ENCODE measurements at regions not wholly inside any gene's neighbourhood (a gene's known extent, or its start where the extent isn't known, plus 50 kb on each side); places are given as distances from the start of the nearest gene placed in this dataset.

DNA sequence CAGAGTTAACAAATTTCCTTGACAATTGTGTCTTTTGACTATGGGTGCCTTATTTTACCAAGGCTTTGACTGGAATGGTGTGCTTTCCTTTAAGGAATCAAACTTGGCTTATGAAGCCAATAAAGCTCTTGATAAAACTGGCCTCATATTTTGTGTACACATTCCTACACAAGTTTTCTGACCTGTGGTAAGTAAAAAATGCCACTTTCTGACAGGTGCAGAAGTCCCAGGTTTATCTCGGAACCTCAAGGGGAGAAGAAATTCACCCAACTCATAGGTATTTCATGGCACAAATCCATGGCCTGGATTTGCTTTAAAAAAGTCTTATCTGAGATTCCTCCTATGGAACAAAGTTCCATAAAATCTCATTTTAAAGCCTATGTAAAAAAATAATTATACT lies 880.6 kb upstream of the LRATD1 start:
- H3K4me3 ChIP-seq: no peak overlapping the region
- DNase-seq (ENCODE audit: low spot score): no peak
- H3K27ac ChIP-seq: no peak overlapping the region
- no peaks in the 10 kb centered on the region for H3K27me3 ChIP-seq
- TF ChIP-seq CTCF (IDR thresholded peaks at IDR 0.05): no peak
- no peaks in the 10 kb centered on the region for H3K36me3 ChIP-seq
- H3K4me1 ChIP-seq: no peaks in the 10 kb centered on the region
- peaks cover 0 to 7% of the 10 kb centered on the region in 2 donors for H3K9me3 ChIP-seq

- Histone ChIP-seq H3K27me3 (no peaks in the 10 kb centered on the region), H3K27ac (no peak overlapping the region), H3K4me1 (no peaks in the 10 kb centered on the region), H3K36me3 (no peaks in the 10 kb centered on the region), H3K4me3 (no peak overlapping the region), H3K9me3 (no peaks in the 10 kb centered on the region)
- no peak for TF ChIP-seq CTCF (IDR thresholded peaks at IDR 0.05)
- no peak for DNase-seq (ENCODE audit: low spot score)
These were observed 874.1 kb upstream of the LRATD1 start for GRCh38 chr2:13758412-13758811.

DNA sequence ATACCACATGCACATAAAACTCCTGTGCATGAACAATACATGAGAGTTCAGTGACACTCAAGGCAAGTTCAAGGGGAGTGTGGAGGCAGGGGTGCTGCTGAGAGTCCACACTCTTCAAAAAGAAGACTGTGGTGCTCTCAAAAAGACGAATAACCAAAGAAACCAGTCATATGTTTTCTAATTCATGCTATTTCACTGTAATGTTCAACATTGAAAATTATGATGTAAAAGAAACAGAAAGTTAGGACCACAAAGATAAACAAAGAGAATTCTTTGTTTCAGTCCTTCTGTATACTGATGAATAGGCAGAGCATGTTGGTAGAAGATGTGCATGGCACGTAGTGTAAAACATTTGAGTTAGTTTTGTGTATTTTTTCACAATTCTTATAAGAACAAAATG lies 864.2 kb upstream of the LRATD1 start:
- no peak overlapping the region for H3K4me3 ChIP-seq
- no peak for TF ChIP-seq CTCF (IDR thresholded peaks at IDR 0.05)
- no peaks in the 10 kb centered on the region for H3K27me3 ChIP-seq
- no peaks in the 10 kb centered on the region for H3K4me1 ChIP-seq
- no peaks in the 10 kb centered on the region for H3K36me3 ChIP-seq
- no peaks in the 10 kb centered on the region for H3K9me3 ChIP-seq
- no peak overlapping the region for H3K27ac ChIP-seq
- DNase-seq (ENCODE audit: low spot score): no peak

DNA sequence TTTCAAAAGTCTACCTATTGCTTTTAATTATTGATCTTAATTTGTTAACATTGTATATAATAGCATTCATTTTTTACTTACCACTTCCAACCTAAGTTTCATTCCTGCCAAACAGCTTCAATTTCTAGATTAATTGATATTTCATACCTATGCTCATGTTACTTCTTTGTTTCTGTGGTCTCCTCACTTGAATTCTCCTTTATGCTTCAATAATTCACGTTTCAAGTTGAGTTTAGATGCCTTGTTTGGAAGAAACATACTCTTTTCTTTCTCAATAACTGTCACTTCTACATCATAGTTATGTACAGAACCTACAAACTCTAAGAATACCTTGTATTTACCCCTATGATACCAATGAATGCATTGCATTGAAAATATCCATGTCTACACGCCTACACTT lies 862.2 kb upstream of the LRATD1 start:
- no peak overlapping the region for H3K27ac ChIP-seq
- TF ChIP-seq CTCF (IDR thresholded peaks at IDR 0.05): no peak
- H3K9me3 ChIP-seq: no peaks in the 10 kb centered on the region
- no peak for DNase-seq (ENCODE audit: low spot score)
- no peaks in the 10 kb centered on the region for H3K27me3 ChIP-seq
- H3K4me1 ChIP-seq: no peaks in the 10 kb centered on the region
- H3K36me3 ChIP-seq: no peaks in the 10 kb centered on the region
- no peak overlapping the region for H3K4me3 ChIP-seq

DNA sequence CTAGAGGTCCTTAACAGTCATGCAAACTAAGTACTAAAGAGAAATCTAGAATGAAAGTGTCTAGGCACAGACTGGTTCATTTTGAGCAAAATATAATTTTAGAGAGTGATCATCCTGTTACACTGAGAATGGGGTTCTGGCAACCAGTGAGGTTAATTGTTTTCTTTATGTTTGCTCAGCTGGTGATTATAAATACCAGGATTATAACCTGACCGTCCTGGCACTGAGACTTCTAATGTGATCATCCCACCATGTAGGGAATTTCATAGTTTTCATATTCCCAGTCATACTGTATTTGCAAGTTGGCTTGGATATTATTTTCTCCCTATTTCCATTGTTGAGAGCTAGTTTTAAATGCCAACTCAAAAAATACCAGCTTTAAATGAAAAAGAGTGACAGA lies 852.5 kb upstream of the LRATD1 start:
- Histone ChIP-seq H3K4me3 (no peak overlapping the region), H3K9me3 (no peaks in the 10 kb centered on the region), H3K4me1 (no peaks in the 10 kb centered on the region), H3K27me3 (no peaks in the 10 kb centered on the region), H3K36me3 (no peaks in the 10 kb centered on the region), H3K27ac (no peak overlapping the region)
- TF ChIP-seq CTCF (IDR thresholded peaks at IDR 0.05): no peak
- no peak for DNase-seq (ENCODE audit: low spot score)

DNA sequence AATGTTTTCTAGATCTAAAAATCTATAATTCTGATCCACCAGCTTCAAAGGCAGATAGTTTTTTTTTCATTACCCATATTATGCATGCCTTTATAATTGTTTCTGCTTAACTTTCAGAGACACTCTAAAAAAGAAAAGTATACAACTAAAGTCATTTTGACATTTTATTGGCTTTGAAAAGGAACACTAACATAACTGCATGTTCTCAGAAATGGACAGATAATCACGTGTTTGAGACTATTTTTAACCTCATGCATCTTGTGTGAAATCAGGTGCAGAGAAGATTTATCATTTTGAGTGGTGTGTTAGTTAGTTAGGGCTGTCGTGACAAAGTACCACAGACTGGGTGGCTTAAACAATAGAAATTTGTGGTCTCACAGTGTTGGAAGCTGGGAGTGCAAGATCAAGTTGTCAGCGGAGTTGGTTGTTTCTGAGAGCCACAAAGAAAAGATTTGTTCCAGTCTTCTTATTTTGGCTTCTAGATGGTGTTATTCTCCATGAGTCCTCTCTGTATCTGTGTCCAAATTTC lies 841.4 kb upstream of the LRATD1 start:
- H3K27ac ChIP-seq: no peak overlapping the region
- no peaks in the 10 kb centered on the region for H3K27me3 ChIP-seq
- H3K4me3 ChIP-seq: no peak overlapping the region
- H3K36me3 ChIP-seq: no peaks in the 10 kb centered on the region
- DNase-seq (ENCODE audit: low spot score): no peak
- no peaks in the 10 kb centered on the region for H3K4me1 ChIP-seq
- no peak for TF ChIP-seq CTCF (IDR thresholded peaks at IDR 0.05)
- no peaks in the 10 kb centered on the region for H3K9me3 ChIP-seq
